Endothelial cell of umbilical vein (primary cell): ENCODE measurements at regions not wholly inside any gene's neighbourhood (a gene's known extent, or its start where the extent isn't known, plus 50 kb on each side); places are given as distances from the start of the nearest gene placed in this dataset.

Experiments
- CTCF ChIP-seq, 2 donors: IDR thresholded peaks; 1 replicate in 1 of 2; 2 replicates in 1 of 2; pipeline ENCODE4 v1.5.1; 2011; ENCODE audit warnings: low read length in 2 of 2, mild to moderate bottlenecking in 2 of 2, moderate library complexity in 2 of 2, control low read depth in 1 of 2, inconsistent platforms in 1 of 2, low read depth in 1 of 2; ENCODE audit not compliant: insufficient read depth in 1 of 2; ENCODE audit errors: extremely low read depth in 1 of 2
- POLR2AphosphoS5 ChIP-seq: IDR thresholded peaks from 2 replicates; pipeline ENCODE4 v1.6.1; 2012; ENCODE audit warnings: low read depth, mild to moderate bottlenecking, control low read depth, low read length, moderate library complexity; ENCODE audit not compliant: insufficient read depth

- TF ChIP-seq CTCF (IDR thresholded peaks at IDR 0.05; ENCODE audit: extremely low read depth in 1 of 2, insufficient read depth in 1 of 2, low read depth in 1 of 2, low read length in 2 of 2) (no peak), POLR2AphosphoS5 (no peak)
Observed at GRCh38 chr15:36117296-36117787, 462.1 kb upstream of the CDIN1 start.
